ENCODE measurements at regions not wholly inside any gene's neighbourhood (a gene's known extent, or its start where the extent isn't known, plus 50 kb on each side); places are given as distances from the start of the nearest gene placed in this dataset.

DNA sequence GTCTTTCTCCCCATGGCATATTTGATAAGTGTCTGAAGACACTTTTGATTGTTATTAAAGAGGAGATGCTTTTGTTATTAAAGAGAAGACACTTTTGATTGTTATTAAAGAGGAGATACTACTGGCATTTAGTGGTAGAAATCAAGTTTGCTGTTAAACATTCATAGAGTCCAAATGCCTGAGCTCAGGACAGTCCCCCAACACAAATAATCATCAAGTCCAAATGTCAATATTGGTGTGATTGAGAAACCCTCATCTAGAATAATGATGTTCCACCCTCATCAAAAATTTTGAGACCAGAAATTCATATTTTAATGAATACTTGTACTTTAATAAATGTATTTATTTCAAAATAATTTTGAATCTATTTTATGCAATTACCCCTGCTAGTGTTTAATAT is 1412.9 kb upstream of the PCDH7 start:
- TF ChIP-seq, protein P1, sequence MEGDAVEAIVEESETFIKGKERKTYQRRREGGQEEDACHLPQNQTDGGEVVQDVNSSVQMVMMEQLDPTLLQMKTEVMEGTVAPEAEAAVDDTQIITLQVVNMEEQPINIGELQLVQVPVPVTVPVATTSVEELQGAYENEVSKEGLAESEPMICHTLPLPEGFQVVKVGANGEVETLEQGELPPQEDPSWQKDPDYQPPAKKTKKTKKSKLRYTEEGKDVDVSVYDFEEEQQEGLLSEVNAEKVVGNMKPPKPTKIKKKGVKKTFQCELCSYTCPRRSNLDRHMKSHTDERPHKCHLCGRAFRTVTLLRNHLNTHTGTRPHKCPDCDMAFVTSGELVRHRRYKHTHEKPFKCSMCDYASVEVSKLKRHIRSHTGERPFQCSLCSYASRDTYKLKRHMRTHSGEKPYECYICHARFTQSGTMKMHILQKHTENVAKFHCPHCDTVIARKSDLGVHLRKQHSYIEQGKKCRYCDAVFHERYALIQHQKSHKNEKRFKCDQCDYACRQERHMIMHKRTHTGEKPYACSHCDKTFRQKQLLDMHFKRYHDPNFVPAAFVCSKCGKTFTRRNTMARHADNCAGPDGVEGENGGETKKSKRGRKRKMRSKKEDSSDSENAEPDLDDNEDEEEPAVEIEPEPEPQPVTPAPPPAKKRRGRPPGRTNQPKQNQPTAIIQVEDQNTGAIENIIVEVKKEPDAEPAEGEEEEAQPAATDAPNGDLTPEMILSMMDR (IDR thresholded peaks at IDR 0.05; ENCODE audit: insufficient read depth, low read depth, low read length): no peak
- TF ChIP-seq EZH2 (IDR thresholded peaks at IDR 0.05; ENCODE audit: insufficient read depth, low read length): no peak

Measured in astrocyte (in vitro differentiated cells and primary cell).